ENCODE measurements at regions not wholly inside any gene's neighbourhood (a gene's known extent, or its start where the extent isn't known, plus 50 kb on each side); places are given as distances from the start of the nearest gene placed in this dataset.

DNA sequence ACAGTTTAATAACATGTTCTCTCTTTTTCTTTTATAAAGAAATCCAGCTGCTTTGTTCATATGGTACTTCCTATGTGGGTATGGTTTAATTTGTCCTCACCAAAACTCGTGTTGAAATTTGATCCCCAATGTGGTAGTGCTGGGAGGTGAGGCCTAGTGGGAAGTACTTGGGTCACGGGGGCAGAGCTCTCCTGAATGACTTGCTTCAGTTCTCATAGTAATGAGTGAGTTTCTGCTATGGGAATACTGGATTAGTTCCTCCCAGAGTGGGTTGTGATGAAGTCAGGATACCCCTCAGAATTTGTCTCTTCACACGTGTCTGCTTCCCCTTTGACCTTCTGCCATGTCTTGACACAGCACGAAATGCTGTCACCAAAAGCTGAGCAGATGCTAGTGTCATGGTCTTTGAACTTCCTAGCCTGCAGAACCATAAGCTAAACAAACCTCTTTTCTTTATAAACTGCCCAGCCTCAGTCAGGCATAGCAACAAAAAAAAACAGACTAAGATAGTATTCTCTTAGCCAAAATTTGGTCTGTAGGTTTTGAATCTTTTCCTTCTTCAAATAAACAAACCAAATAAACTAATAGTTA lies 87.8 kb upstream of the HS3ST5 start:
- TF ChIP-seq, protein P1, sequence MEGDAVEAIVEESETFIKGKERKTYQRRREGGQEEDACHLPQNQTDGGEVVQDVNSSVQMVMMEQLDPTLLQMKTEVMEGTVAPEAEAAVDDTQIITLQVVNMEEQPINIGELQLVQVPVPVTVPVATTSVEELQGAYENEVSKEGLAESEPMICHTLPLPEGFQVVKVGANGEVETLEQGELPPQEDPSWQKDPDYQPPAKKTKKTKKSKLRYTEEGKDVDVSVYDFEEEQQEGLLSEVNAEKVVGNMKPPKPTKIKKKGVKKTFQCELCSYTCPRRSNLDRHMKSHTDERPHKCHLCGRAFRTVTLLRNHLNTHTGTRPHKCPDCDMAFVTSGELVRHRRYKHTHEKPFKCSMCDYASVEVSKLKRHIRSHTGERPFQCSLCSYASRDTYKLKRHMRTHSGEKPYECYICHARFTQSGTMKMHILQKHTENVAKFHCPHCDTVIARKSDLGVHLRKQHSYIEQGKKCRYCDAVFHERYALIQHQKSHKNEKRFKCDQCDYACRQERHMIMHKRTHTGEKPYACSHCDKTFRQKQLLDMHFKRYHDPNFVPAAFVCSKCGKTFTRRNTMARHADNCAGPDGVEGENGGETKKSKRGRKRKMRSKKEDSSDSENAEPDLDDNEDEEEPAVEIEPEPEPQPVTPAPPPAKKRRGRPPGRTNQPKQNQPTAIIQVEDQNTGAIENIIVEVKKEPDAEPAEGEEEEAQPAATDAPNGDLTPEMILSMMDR (IDR thresholded peaks at IDR 0.05), result no peak
- TF ChIP-seq EZH2 (IDR thresholded peaks at IDR 0.05) (no peak), EZH2phosphoT487 (IDR thresholded peaks at IDR 0.05) (no peak)

All from neural progenitor cell (in vitro differentiated cells).